ENCODE measurements at regions not wholly inside any gene's neighbourhood (a gene's known extent, or its start where the extent isn't known, plus 50 kb on each side); places are given as distances from the start of the nearest gene placed in this dataset.

- no peak for TF ChIP-seq TAF1 (IDR thresholded peaks at IDR 0.05; ENCODE audit: low read depth, low read length)
- TF ChIP-seq POLR2A (IDR thresholded peaks at IDR 0.05; ENCODE audit: low read depth, low read length): no peak
- no peak for TF ChIP-seq POLR2AphosphoS5 (IDR thresholded peaks at IDR 0.05; ENCODE audit: low read depth, low read length)
Measured at GRCh38 chr5:89095341-89095740, 212.4 kb upstream of the MEF2C start.
